ENCODE measurements at regions not wholly inside any gene's neighbourhood (a gene's known extent, or its start where the extent isn't known, plus 50 kb on each side); places are given as distances from the start of the nearest gene placed in this dataset.

DNA sequence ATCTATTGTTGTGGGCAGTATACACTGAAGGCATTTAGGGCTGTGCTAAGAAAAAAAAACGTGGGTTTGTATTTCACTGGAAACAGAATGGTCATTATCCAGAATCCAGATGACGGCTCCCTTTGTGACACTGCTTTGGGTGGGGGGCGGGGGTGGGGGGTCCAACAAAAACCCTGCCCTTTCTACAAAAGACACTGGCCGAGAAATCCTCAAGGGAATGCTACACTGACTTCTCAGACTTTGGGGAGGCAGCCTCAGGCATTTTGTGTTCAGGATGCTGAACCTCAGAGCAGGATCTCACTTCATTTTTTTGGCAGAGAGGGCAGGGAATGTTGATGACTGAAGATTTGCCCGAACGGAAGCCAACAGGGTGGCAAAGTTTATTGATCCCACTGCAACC lies 417.1 kb downstream of the HRH4 start:
- Histone ChIP-seq H3K9ac (ENCODE audit: low read length in 2 of 2) (no peak overlapping the region), H3K36me3 (ENCODE audit: control insufficient read depth in 2 of 2, insufficient read depth in 2 of 2, low read length in 2 of 2) (no peaks in the 10 kb centered on the region), H3K4me3 (ENCODE audit: low read length in 2 of 2) (no peak overlapping the region)

DNA sequence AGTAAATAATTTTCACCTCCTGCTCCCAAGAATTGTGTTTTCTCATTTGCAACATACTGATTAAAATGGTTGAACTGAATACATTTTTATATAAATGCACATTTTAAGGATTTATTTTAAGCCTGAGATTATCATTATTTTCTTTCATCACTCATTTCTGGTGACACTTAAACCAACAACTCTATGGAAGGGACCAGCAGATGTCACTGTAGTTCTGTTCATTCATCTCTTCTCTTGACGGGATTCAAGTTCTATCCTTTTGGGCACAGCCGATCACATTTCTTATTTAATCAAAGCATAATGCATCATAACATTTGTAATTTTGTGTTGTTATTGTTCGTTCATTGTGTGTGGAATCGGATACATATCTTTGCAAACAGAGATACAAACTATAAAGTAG lies 417.9 kb downstream of the HRH4 start:
- no peaks in the 10 kb centered on the region for H3K4me1 ChIP-seq (ENCODE audit: control insufficient read depth, insufficient read depth, low read length)
- no peaks in the 10 kb centered on the region for H3K36me3 ChIP-seq (ENCODE audit: control insufficient read depth in 2 of 2, insufficient read depth in 2 of 2, low read length in 2 of 2)
- H3K27me3 ChIP-seq (ENCODE audit: control insufficient read depth in 1 of 2, insufficient read depth in 2 of 2, low read length in 2 of 2) = peaks cover 0 to 7% of the 10 kb centered on the region in 2 donors
- H3K9me3 ChIP-seq (ENCODE audit: control insufficient read depth in 2 of 2, low read length in 2 of 2) = peaks cover 0 to 5% of the 10 kb centered on the region in 2 donors
- no peak overlapping the region for H3K9ac ChIP-seq (ENCODE audit: low read length in 2 of 2)
- no peak overlapping the region for H3K4me3 ChIP-seq (ENCODE audit: low read length in 2 of 2)
- H3K27ac ChIP-seq (ENCODE audit: low read length) = no peak overlapping the region

More for the DNA sequence above, 417.1 kb downstream of the HRH4 start:
- no peaks in the 10 kb centered on the region for H3K4me1 ChIP-seq (ENCODE audit: control insufficient read depth, insufficient read depth, low read length)
- H3K27ac ChIP-seq (ENCODE audit: low read length) = no peak overlapping the region
- peaks cover 0 to 5% of the 10 kb centered on the region in 2 donors for H3K9me3 ChIP-seq (ENCODE audit: control insufficient read depth in 2 of 2, low read length in 2 of 2)
- H3K27me3 ChIP-seq (ENCODE audit: control insufficient read depth in 1 of 2, insufficient read depth in 2 of 2, low read length in 2 of 2) = peaks cover 0 to 7% of the 10 kb centered on the region in 2 donors

DNA sequence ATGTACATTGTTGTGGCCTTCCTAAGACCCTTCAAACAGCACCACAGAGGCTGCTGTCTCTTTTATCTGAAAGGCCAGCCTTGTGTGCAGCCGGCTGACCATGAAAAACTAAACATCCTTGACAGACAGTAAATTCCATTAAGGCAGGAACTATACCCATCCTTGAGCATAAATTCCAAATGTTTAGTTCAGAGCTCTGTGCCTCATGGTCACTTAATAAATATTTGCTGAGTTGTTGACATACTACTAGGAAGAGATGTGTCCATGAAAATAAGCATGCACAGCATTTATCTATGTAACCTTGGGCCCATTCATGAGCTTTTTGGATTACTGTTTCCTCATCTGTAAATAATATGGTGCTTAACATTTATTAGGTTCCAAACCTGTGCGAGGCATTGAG lies 424.8 kb downstream of the HRH4 start:
- H3K27me3 ChIP-seq (ENCODE audit: control insufficient read depth in 1 of 2, insufficient read depth in 2 of 2, low read length in 2 of 2) = no peaks in the 10 kb centered on the region
- H3K9me3 ChIP-seq (ENCODE audit: control insufficient read depth in 2 of 2, low read length in 2 of 2) = no peaks in the 10 kb centered on the region
- H3K9ac ChIP-seq (ENCODE audit: low read length in 2 of 2) = no peak overlapping the region
- no peak overlapping the region for H3K27ac ChIP-seq (ENCODE audit: low read length)
- H3K36me3 ChIP-seq (ENCODE audit: control insufficient read depth in 2 of 2, insufficient read depth in 2 of 2, low read length in 2 of 2) = no peaks in the 10 kb centered on the region
- H3K4me3 ChIP-seq (ENCODE audit: low read length in 2 of 2) = no peak overlapping the region
- no peaks in the 10 kb centered on the region for H3K4me1 ChIP-seq (ENCODE audit: control insufficient read depth, insufficient read depth, low read length)

DNA sequence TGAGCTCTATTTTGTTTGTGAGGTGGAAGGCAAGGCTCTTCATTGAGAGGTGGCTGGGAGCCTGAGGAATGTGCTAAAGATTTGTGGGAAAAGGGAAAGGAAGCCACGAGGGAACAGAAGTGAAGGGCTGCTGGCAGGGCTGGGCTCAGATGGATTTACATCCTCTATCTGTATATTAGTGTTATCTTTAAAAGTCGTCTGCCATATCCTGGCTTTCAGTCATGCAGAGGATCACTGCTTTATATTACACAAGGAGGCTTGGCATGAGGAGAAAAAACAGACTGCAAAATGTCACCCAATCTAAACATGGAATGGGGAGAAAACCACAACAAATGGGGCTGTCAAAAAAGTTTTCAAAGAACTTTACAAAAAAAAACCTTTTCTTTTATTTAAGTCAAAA lies 434.4 kb downstream of the HRH4 start:
- Histone ChIP-seq H3K9me3 (ENCODE audit: control insufficient read depth in 2 of 2, low read length in 2 of 2) (no peaks in the 10 kb centered on the region), H3K27me3 (ENCODE audit: control insufficient read depth in 1 of 2, insufficient read depth in 2 of 2, low read length in 2 of 2) (no peaks in the 10 kb centered on the region), H3K4me1 (ENCODE audit: control insufficient read depth, insufficient read depth, low read length) (no peaks in the 10 kb centered on the region), H3K4me3 (ENCODE audit: low read length in 2 of 2) (no peak overlapping the region), H3K27ac (ENCODE audit: low read length) (no peak overlapping the region), H3K36me3 (ENCODE audit: control insufficient read depth in 2 of 2, insufficient read depth in 2 of 2, low read length in 2 of 2) (no peaks in the 10 kb centered on the region), H3K9ac (ENCODE audit: low read length in 2 of 2) (no peak overlapping the region)

DNA sequence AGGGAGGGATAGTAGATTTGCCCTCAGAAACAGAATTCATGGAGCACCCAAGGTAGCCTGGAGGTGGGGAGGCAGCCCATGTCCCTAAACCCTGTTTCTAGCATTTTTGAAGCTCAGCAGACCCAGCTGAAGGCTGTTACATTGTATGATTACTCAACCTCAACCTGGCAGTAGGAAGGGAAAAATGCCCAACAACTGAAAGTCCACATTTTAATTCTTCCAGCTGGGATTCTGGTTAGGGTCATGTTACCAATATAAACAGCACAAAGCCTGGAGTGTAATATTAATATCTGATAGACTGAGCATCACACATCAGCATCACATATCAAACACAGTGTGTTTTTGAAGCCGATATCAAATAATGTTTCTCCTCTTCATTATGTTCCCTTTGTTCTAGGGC lies 437.0 kb downstream of the HRH4 start:
- no peak overlapping the region for H3K4me3 ChIP-seq (ENCODE audit: low read length in 2 of 2)
- H3K9me3 ChIP-seq (ENCODE audit: control insufficient read depth in 2 of 2, low read length in 2 of 2) = no peaks in the 10 kb centered on the region

DNA sequence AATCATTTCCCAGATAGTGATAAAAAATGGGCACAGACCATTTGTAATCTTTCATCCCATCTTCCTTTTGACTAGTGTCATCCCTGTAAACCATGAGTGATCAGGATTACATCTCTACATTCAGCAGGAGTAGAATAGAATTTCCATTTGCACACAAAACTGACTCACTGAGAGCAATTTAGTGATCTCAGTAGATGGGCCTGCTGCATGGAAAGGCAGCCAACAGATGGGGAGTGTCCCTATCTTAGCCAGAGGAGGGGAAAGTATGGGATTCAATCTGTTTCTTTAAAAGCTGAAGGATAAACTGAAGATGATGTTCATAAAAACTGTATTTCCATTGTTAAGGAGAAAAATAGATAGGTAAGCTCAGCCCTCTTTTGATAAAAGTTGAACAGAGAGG lies 441.7 kb downstream of the ZNF521 start:
- H3K4me3 ChIP-seq (ENCODE audit: low read length in 2 of 2) = no peak overlapping the region
- no peaks in the 10 kb centered on the region for H3K36me3 ChIP-seq (ENCODE audit: control insufficient read depth in 2 of 2, insufficient read depth in 2 of 2, low read length in 2 of 2)
- H3K27ac ChIP-seq (ENCODE audit: low read length) = no peak overlapping the region
- no peak overlapping the region for H3K9ac ChIP-seq (ENCODE audit: low read length in 2 of 2)
- H3K9me3 ChIP-seq (ENCODE audit: control insufficient read depth in 2 of 2, low read length in 2 of 2) = no peaks in the 10 kb centered on the region
- H3K27me3 ChIP-seq (ENCODE audit: control insufficient read depth in 1 of 2, insufficient read depth in 2 of 2, low read length in 2 of 2) = no peaks in the 10 kb centered on the region
- H3K4me1 ChIP-seq (ENCODE audit: control insufficient read depth, insufficient read depth, low read length) = no peaks in the 10 kb centered on the region

More for the DNA sequence above, 437.0 kb downstream of the HRH4 start:
- H3K4me1 ChIP-seq (ENCODE audit: control insufficient read depth, insufficient read depth, low read length) = no peaks in the 10 kb centered on the region
- H3K27me3 ChIP-seq (ENCODE audit: control insufficient read depth in 1 of 2, insufficient read depth in 2 of 2, low read length in 2 of 2) = no peaks in the 10 kb centered on the region
- H3K27ac ChIP-seq (ENCODE audit: low read length) = no peak overlapping the region
- H3K36me3 ChIP-seq (ENCODE audit: control insufficient read depth in 2 of 2, insufficient read depth in 2 of 2, low read length in 2 of 2) = no peaks in the 10 kb centered on the region
- no peak overlapping the region for H3K9ac ChIP-seq (ENCODE audit: low read length in 2 of 2)

DNA sequence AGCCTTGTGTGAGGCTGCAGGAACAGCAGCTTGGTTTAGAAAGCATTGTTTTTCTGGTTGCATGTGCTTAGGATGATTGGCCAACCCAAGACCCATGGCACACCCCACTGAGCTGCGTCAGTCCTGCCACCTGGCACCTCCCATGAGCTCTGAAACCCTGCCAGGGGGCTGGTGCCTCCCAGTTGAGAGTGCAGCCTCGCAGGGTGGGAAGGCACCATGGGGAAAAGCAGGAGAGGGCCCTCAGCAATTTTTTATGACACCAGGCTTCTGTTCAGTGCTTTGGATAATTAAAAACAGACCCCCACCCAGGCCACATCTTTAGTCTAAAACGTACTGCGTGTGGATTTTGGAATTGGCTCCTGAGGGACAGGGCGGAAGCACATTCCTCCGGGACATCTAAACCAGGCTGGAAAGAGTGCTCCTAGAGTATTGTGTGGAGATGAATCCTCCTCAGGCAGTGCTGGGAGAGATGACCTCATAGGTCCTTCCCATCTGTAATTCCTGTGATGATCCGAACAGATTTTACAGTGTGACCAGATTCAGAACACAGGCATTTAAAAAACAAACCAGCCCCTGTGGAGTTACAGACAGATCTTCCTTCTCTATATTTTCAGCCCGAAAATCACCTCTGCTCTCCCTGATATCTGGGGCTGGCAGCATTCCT lies 438.3 kb downstream of the ZNF521 start:
- Histone ChIP-seq H3K36me3 (ENCODE audit: control insufficient read depth in 2 of 2, insufficient read depth in 2 of 2, low read length in 2 of 2) (no peaks in the 10 kb centered on the region), H3K27ac (ENCODE audit: low read length) (no peak overlapping the region), H3K27me3 (ENCODE audit: control insufficient read depth in 1 of 2, insufficient read depth in 2 of 2, low read length in 2 of 2) (no peaks in the 10 kb centered on the region), H3K4me3 (ENCODE audit: low read length in 2 of 2) (no peak overlapping the region), H3K9ac (ENCODE audit: low read length in 2 of 2) (no peak overlapping the region), H3K4me1 (ENCODE audit: control insufficient read depth, insufficient read depth, low read length) (no peaks in the 10 kb centered on the region), H3K9me3 (ENCODE audit: control insufficient read depth in 2 of 2, low read length in 2 of 2) (no peaks in the 10 kb centered on the region)

DNA sequence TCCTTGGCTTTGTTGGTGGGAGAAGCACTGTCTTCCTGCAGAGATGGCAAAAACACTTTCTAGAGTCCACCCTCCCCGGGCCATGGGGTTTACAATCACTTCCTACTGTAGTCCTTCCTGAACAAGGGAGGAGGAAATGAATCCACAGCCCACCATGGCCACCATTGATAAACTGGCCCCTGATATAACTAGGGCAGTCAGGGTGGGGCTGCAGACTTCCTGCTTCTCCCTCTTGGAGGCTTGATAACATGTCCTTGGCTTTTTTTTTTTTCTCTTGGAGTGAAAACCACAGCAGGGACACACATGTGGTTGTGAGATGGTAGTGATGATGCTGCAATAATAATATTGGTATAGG lies 437.8 kb downstream of the ZNF521 start:
- no peak overlapping the region for H3K27ac ChIP-seq (ENCODE audit: low read length)

DNA sequence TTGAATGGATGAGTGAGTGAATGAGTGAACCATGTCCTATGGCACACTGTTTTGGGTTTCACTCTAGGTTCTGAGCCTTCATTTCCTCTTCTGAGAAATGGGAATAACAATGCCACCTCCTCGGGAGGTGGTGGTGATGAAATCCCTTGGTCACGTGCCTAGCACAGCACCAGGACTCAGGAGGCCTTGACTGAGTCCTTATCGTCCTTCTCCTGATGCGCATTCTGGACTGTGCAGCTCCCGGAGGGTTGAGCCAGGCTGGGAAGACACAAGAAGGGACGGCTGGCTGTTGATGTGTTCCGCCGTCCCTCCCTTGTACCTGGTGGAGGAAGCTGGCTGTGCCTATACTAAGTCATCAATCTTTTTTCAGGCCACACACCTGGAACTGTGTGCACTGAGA lies 437.3 kb downstream of the ZNF521 start:
- Histone ChIP-seq H3K27me3 (ENCODE audit: control insufficient read depth in 1 of 2, insufficient read depth in 2 of 2, low read length in 2 of 2) (no peaks in the 10 kb centered on the region), H3K4me3 (ENCODE audit: low read length in 2 of 2) (no peak overlapping the region), H3K9ac (ENCODE audit: low read length in 2 of 2) (no peak overlapping the region), H3K4me1 (ENCODE audit: control insufficient read depth, insufficient read depth, low read length) (no peaks in the 10 kb centered on the region), H3K36me3 (ENCODE audit: control insufficient read depth in 2 of 2, insufficient read depth in 2 of 2, low read length in 2 of 2) (no peaks in the 10 kb centered on the region), H3K27ac (ENCODE audit: low read length) (no peak overlapping the region), H3K9me3 (ENCODE audit: control insufficient read depth in 2 of 2, low read length in 2 of 2) (no peaks in the 10 kb centered on the region)

More for the DNA sequence above, 437.8 kb downstream of the ZNF521 start:
- Histone ChIP-seq H3K4me3 (ENCODE audit: low read length in 2 of 2) (no peak overlapping the region), H3K27me3 (ENCODE audit: control insufficient read depth in 1 of 2, insufficient read depth in 2 of 2, low read length in 2 of 2) (no peaks in the 10 kb centered on the region), H3K9me3 (ENCODE audit: control insufficient read depth in 2 of 2, low read length in 2 of 2) (no peaks in the 10 kb centered on the region), H3K9ac (ENCODE audit: low read length in 2 of 2) (no peak overlapping the region), H3K36me3 (ENCODE audit: control insufficient read depth in 2 of 2, insufficient read depth in 2 of 2, low read length in 2 of 2) (no peaks in the 10 kb centered on the region), H3K4me1 (ENCODE audit: control insufficient read depth, insufficient read depth, low read length) (no peaks in the 10 kb centered on the region)

DNA sequence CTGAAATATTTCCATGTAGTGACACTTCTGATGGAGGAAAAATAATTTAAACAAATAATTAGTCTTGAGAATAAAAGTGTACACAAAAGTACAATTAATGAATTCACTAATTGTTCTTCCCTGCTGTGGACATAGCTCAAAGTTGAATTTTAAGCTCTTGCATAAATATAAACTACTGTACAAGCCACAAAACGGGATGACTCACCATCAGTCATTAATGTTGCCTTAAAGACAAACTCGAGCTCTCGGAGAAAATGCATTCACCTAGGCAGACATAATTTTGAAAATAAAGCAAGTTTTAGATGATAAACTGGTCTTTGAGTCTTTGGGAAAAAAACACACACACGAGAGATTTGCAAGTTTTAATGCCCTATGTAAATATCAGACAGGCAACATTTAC lies 436.4 kb downstream of the ZNF521 start:
- Histone ChIP-seq H3K9me3 (ENCODE audit: control insufficient read depth in 2 of 2, low read length in 2 of 2) (no peaks in the 10 kb centered on the region), H3K4me3 (ENCODE audit: low read length in 2 of 2) (no peak overlapping the region), H3K9ac (ENCODE audit: low read length in 2 of 2) (no peak overlapping the region), H3K4me1 (ENCODE audit: control insufficient read depth, insufficient read depth, low read length) (no peaks in the 10 kb centered on the region), H3K36me3 (ENCODE audit: control insufficient read depth in 2 of 2, insufficient read depth in 2 of 2, low read length in 2 of 2) (no peaks in the 10 kb centered on the region), H3K27ac (ENCODE audit: low read length) (no peak overlapping the region), H3K27me3 (ENCODE audit: control insufficient read depth in 1 of 2, insufficient read depth in 2 of 2, low read length in 2 of 2) (no peaks in the 10 kb centered on the region)

DNA sequence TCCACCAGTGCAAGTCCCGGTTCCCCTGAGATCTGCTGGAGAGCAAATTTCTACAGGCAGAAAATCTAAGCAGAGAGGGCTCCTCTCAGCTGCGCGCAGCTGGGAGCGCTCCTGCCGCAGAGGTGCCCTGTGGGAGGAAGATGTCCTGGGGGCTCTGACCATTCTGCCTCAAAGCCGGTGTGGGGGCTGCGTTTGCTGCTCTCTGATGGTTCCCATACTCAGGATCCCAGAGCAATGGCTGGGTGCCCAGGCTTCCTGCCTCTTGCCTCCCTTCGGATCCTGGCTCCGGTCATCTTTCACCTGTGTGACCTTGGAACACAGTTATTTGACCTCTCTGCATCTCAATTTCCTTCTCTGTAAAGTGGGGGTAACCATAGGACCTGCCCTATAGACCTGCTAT lies 434.2 kb downstream of the ZNF521 start:
- Histone ChIP-seq H3K36me3 (ENCODE audit: control insufficient read depth in 2 of 2, insufficient read depth in 2 of 2, low read length in 2 of 2) (no peaks in the 10 kb centered on the region), H3K27me3 (ENCODE audit: control insufficient read depth in 1 of 2, insufficient read depth in 2 of 2, low read length in 2 of 2) (no peaks in the 10 kb centered on the region), H3K4me1 (ENCODE audit: control insufficient read depth, insufficient read depth, low read length) (no peaks in the 10 kb centered on the region), H3K4me3 (ENCODE audit: low read length in 2 of 2) (no peak overlapping the region), H3K9ac (ENCODE audit: low read length in 2 of 2) (no peak overlapping the region), H3K27ac (ENCODE audit: low read length) (no peak overlapping the region), H3K9me3 (ENCODE audit: control insufficient read depth in 2 of 2, low read length in 2 of 2) (no peaks in the 10 kb centered on the region)
